ENCODE measurements at regions not wholly inside any gene's neighbourhood (a gene's known extent, or its start where the extent isn't known, plus 50 kb on each side); places are given as distances from the start of the nearest gene placed in this dataset.
A peak's percentile ranks its signal among the peaks of the same experiment; 100 is the strongest.

- no peaks in the 10 kb centered on the region for H3K36me3 Mint-ChIP-seq (ENCODE audit: low read depth)
- H3K9me3 Mint-ChIP-seq: no peaks in the 10 kb centered on the region
- H3K27me3 Mint-ChIP-seq (ENCODE audit: low read depth): peaks cover 44% of the 10 kb centered on the region
- DNase-seq (ENCODE audit: low read depth, low spot score): no peak
- TF ChIP-seq CTCF (conservative IDR thresholded peaks at IDR 0.05): no peak
- H3K27ac Mint-ChIP-seq (ENCODE audit: unreplicated experiment): no peak overlapping the region
- no peak overlapping the region for H3K4me3 Mint-ChIP-seq
- H3K4me1 Mint-ChIP-seq: no peaks in the 10 kb centered on the region
Observed at GRCh38 chr20:21812379-21812778, 106.9 kb downstream of the PAX1 start.

GRCh38 chr20:21809961-21810523, 104.6 kb downstream of the PAX1 start:
- Mint-ChIP-seq H3K4me1 (no peaks in the 10 kb centered on the region), H3K4me3 (no peak overlapping the region), H3K9me3 (no peaks in the 10 kb centered on the region), H3K27me3 (ENCODE audit: low read depth) (peaks cover 61% of the 10 kb centered on the region), H3K36me3 (ENCODE audit: low read depth) (no peaks in the 10 kb centered on the region), H3K27ac (ENCODE audit: unreplicated experiment) (no peak overlapping the region)
- TF ChIP-seq CTCF (conservative IDR thresholded peaks at IDR 0.05): no peak
- no peak for DNase-seq (ENCODE audit: low read depth, low spot score)

- Mint-ChIP-seq H3K27me3 (ENCODE audit: low read depth) (peaks cover 62% of the 10 kb centered on the region), H3K36me3 (ENCODE audit: low read depth) (no peaks in the 10 kb centered on the region), H3K4me1 (no peaks in the 10 kb centered on the region), H3K9me3 (no peaks in the 10 kb centered on the region), H3K4me3 (no peak overlapping the region), H3K27ac (ENCODE audit: unreplicated experiment) (no peak overlapping the region)
- peak; percentile 89 for TF ChIP-seq CTCF (conservative IDR thresholded peaks at IDR 0.05)
- peak; percentile 74 for DNase-seq (ENCODE audit: low read depth, low spot score)
Observed at GRCh38 chr20:21808863-21809664, 103.6 kb downstream of the PAX1 start.

- Mint-ChIP-seq H3K4me1 (no peaks in the 10 kb centered on the region), H3K36me3 (ENCODE audit: low read depth) (no peaks in the 10 kb centered on the region), H3K9me3 (no peaks in the 10 kb centered on the region), H3K27ac (ENCODE audit: unreplicated experiment) (no peak overlapping the region), H3K4me3 (no peak overlapping the region), H3K27me3 (ENCODE audit: low read depth) (peaks cover 62% of the 10 kb centered on the region)
- TF ChIP-seq CTCF (conservative IDR thresholded peaks at IDR 0.05): no peak
- no peak for DNase-seq (ENCODE audit: low read depth, low spot score)
Observed at GRCh38 chr20:21808139-21808538, 102.7 kb downstream of the PAX1 start.

- Mint-ChIP-seq H3K9me3 (no peaks in the 10 kb centered on the region), H3K27ac (ENCODE audit: unreplicated experiment) (no peak overlapping the region), H3K27me3 (ENCODE audit: low read depth) (peaks cover 74% of the 10 kb centered on the region), H3K36me3 (ENCODE audit: low read depth) (no peaks in the 10 kb centered on the region), H3K4me3 (no peak overlapping the region), H3K4me1 (no peaks in the 10 kb centered on the region)
- TF ChIP-seq CTCF (conservative IDR thresholded peaks at IDR 0.05): no peak
- no peak for DNase-seq (ENCODE audit: low read depth, low spot score)
Observed at GRCh38 chr20:21804802-21805201, 99.3 kb downstream of the PAX1 start.

Data from neural crest cell (in vitro differentiated cells).